NCI-H510A (cell line): ENCODE measurements at regions not wholly inside any gene's neighbourhood (a gene's known extent, or its start where the extent isn't known, plus 50 kb on each side); places are given as distances from the start of the nearest gene placed in this dataset.
"Not testable (repeated sequence)": the region's sequence is repeated elsewhere in the genome, so short reads cannot be mapped to it uniquely, and the experiment has no call there.

ENCODE experiments used
- DNase-seq: peaks from one replicate; lab custom pipeline; 2025; lab: John Stamatoyannopoulos, UW

GRCh38 chr13:33662392-33662791 is 155.6 kb upstream of the RFC3 start:
- DNase-seq = no peak

GRCh38 chr13:33665626-33666175 is 152.2 kb upstream of the RFC3 start:
- DNase-seq = no peak

- no peak for DNase-seq
Observed at GRCh38 chr13:33671560-33671959, 146.4 kb upstream of the RFC3 start.

GRCh38 chr13:33672022-33672421 is 145.9 kb upstream of the RFC3 start:
- DNase-seq = not testable (repeated sequence)

- peak; percentile 4 for DNase-seq
Observed at GRCh38 chr13:33676045-33676989, 141.6 kb upstream of the RFC3 start.

GRCh38 chr13:33677215-33677614 is 140.7 kb upstream of the RFC3 start:
- DNase-seq = no peak

- no peak for DNase-seq
Observed at GRCh38 chr13:33678084-33678483, 139.9 kb upstream of the RFC3 start.

GRCh38 chr13:33678906-33679657 is 138.9 kb upstream of the RFC3 start:
- DNase-seq = no peak

GRCh38 chr13:33679658-33680012 is 138.3 kb upstream of the RFC3 start:
- DNase-seq = no peak

GRCh38 chr13:33682020-33682564 is 135.9 kb upstream of the RFC3 start:
- no peak for DNase-seq

- DNase-seq = not testable (repeated sequence)
Observed at GRCh38 chr13:33682646-33683045, 135.3 kb upstream of the RFC3 start.

GRCh38 chr13:33683376-33683775 is 134.6 kb upstream of the RFC3 start:
- DNase-seq = no peak

- no peak for DNase-seq
Observed at GRCh38 chr13:33684874-33685273, 133.1 kb upstream of the RFC3 start.

GRCh38 chr13:33686772-33687480 is 131.0 kb upstream of the RFC3 start:
- no peak for DNase-seq

GRCh38 chr13:33690354-33690753 is 127.6 kb upstream of the RFC3 start:
- no peak for DNase-seq

- DNase-seq = no peak
Observed at GRCh38 chr13:33691980-33692379, 126.0 kb upstream of the RFC3 start.

- no peak for DNase-seq
Observed at GRCh38 chr13:33692531-33692930, 125.4 kb upstream of the RFC3 start.

GRCh38 chr13:33694546-33694945 is 123.4 kb upstream of the RFC3 start:
- no peak for DNase-seq

GRCh38 chr13:33696530-33696929 is 121.4 kb upstream of the RFC3 start:
- DNase-seq = no peak

- no peak for DNase-seq
Observed at GRCh38 chr13:33697926-33698325, 120.0 kb upstream of the RFC3 start.

GRCh38 chr13:33707449-33707848 is 110.5 kb upstream of the RFC3 start:
- no peak for DNase-seq

- no peak for DNase-seq
Observed at GRCh38 chr13:33710924-33711323, 107.0 kb upstream of the RFC3 start.
